ENCODE measurements at regions not wholly inside any gene's neighbourhood (a gene's known extent, or its start where the extent isn't known, plus 50 kb on each side); places are given as distances from the start of the nearest gene placed in this dataset.

- Histone ChIP-seq H3K27ac (ENCODE audit: low read depth, low read length) (no peak overlapping the region), H2AFZ (ENCODE audit: low read depth, low read length, poor library complexity, severe bottlenecking) (no peak overlapping the region), H3K9me3 (ENCODE audit: control insufficient read depth in 1 of 2, insufficient read depth in 1 of 2, low read depth in 1 of 2, low read length in 2 of 2) (no peaks in the 10 kb centered on the region), H3K27me3 (ENCODE audit: insufficient read depth, low read length) (no peaks in the 10 kb centered on the region), H3K9ac (ENCODE audit: low read length) (no peak overlapping the region), H3K9me2 (ENCODE audit: insufficient read depth) (no peaks in the 10 kb centered on the region), H4K20me1 (ENCODE audit: insufficient read depth) (no peaks in the 10 kb centered on the region), H3K4me1 (ENCODE audit: control insufficient read depth in 1 of 2, insufficient read depth in 2 of 2, low read length in 2 of 2) (no peaks in the 10 kb centered on the region), H3K4me2 (ENCODE audit: low read length) (no peak overlapping the region), H3K36me3 (ENCODE audit: control insufficient read depth in 1 of 2, insufficient read depth in 2 of 2, low read length in 2 of 2) (no peaks in the 10 kb centered on the region), H3K79me2 (ENCODE audit: insufficient read depth, low read length) (no peaks in the 10 kb centered on the region), H3K4me3 (replicated peaks in 1 of 2; ENCODE audit: low read depth in 1 of 2, low read length in 2 of 2) (no peak overlapping the region)
- intact Hi-C loops (cut with micrococcal nuclease), result no loop called here
- CTCF ChIA-PET, result no interaction called here
- RAD21 ChIA-PET (ENCODE audit: low non-redundant PET in 1 of 2, low total read pairs in 2 of 2, uncharacterized antibody in 2 of 2, unreplicated experiment in 2 of 2), result no interaction called here
- no peak for DNase-seq (ENCODE audit: low read depth, low spot score)
- POLR2A ChIA-PET, result no interaction called here
- ATAC-seq, result no peak
- BruUV-seq (replicated peaks), result no TSS peak
- TF ChIP-seq POLR2AphosphoS5 (IDR thresholded peaks at IDR 0.05; ENCODE audit: low read depth, low read length) (no peak), FOSL1 (IDR thresholded peaks at IDR 0.05; ENCODE audit: low read depth) (no peak), SP1 (IDR thresholded peaks at IDR 0.05; ENCODE audit: low read depth) (no peak), TCF7L2 (IDR thresholded peaks at IDR 0.05; ENCODE audit: borderline replicate concordance, extremely low read depth, insufficient read depth, insufficient read length) (no peak)
Observed at GRCh38 chrX:34521563-34521962, 135.5 kb downstream of the TMEM47 start.

GRCh38 chrX:34509394-34509793 lies 147.7 kb downstream of the TMEM47 start:
- POLR2A ChIA-PET, result no interaction called here
- Histone ChIP-seq H3K79me2 (ENCODE audit: insufficient read depth, low read length) (no peaks in the 10 kb centered on the region), H3K9me3 (ENCODE audit: control insufficient read depth in 1 of 2, insufficient read depth in 1 of 2, low read depth in 1 of 2, low read length in 2 of 2) (no peaks in the 10 kb centered on the region), H3K9ac (ENCODE audit: low read length) (no peak overlapping the region), H3K27me3 (ENCODE audit: insufficient read depth, low read length) (no peaks in the 10 kb centered on the region), H3K4me2 (ENCODE audit: low read length) (no peak overlapping the region), H4K20me1 (ENCODE audit: insufficient read depth) (no peaks in the 10 kb centered on the region), H3K4me1 (ENCODE audit: control insufficient read depth in 1 of 2, insufficient read depth in 2 of 2, low read length in 2 of 2) (no peaks in the 10 kb centered on the region), H2AFZ (ENCODE audit: low read depth, low read length, poor library complexity, severe bottlenecking) (no peak overlapping the region), H3K27ac (ENCODE audit: low read depth, low read length) (no peak overlapping the region), H3K4me3 (replicated peaks in 1 of 2; ENCODE audit: low read depth in 1 of 2, low read length in 2 of 2) (no peak overlapping the region), H3K36me3 (ENCODE audit: control insufficient read depth in 1 of 2, insufficient read depth in 2 of 2, low read length in 2 of 2) (no peaks in the 10 kb centered on the region), H3K9me2 (ENCODE audit: insufficient read depth) (no peaks in the 10 kb centered on the region)
- no peak for DNase-seq (ENCODE audit: low read depth, low spot score)
- intact Hi-C loops (cut with micrococcal nuclease), result no loop called here
- TF ChIP-seq MAX (IDR thresholded peaks at IDR 0.05) (no peak), RAD21 (IDR thresholded peaks at IDR 0.05; ENCODE audit: low read depth) (no peak), CBX3 (IDR thresholded peaks at IDR 0.05; ENCODE audit: low read depth) (no peak), FOSL1 (IDR thresholded peaks at IDR 0.05; ENCODE audit: low read depth) (no peak), EZH2phosphoT487 (IDR thresholded peaks at IDR 0.05; ENCODE audit: borderline replicate concordance) (no peak), TCF7L2 (IDR thresholded peaks at IDR 0.05; ENCODE audit: borderline replicate concordance, extremely low read depth, insufficient read depth, insufficient read length) (no peak), CEBPB (IDR thresholded peaks at IDR 0.05; ENCODE audit: low read depth) (no peak), POLR2AphosphoS5 (IDR thresholded peaks at IDR 0.05; ENCODE audit: low read depth, low read length) (no peak), ATF3 (IDR thresholded peaks at IDR 0.05) (no peak), SP1 (IDR thresholded peaks at IDR 0.05; ENCODE audit: low read depth) (no peak), EGR1 (IDR thresholded peaks at IDR 0.05; ENCODE audit: low read depth) (no peak), SRF (IDR thresholded peaks at IDR 0.05; ENCODE audit: low read depth) (no peak), ELF1 (IDR thresholded peaks at IDR 0.05; ENCODE audit: borderline replicate concordance, low read depth) (no peak), POLR2A (IDR thresholded peaks at IDR 0.05; ENCODE audit: borderline replicate concordance, extremely low read depth, insufficient read depth, insufficient read length) (no peak), JUND (IDR thresholded peaks at IDR 0.05) (no peak), ZFX (IDR thresholded peaks at IDR 0.05) (no peak), SIN3A (IDR thresholded peaks at IDR 0.05; ENCODE audit: low read depth) (no peak), YY1 (IDR thresholded peaks at IDR 0.05; ENCODE audit: extremely low read depth, insufficient replicate concordance, low read depth, low read length) (no peak), EZH2 (IDR thresholded peaks at IDR 0.05) (no peak), ZNF274 (IDR thresholded peaks at IDR 0.05; ENCODE audit: low read depth, low read length) (no peak)
- CTCF ChIA-PET, result no interaction called here
- RAD21 ChIA-PET (ENCODE audit: low non-redundant PET in 1 of 2, low total read pairs in 2 of 2, uncharacterized antibody in 2 of 2, unreplicated experiment in 2 of 2), result no interaction called here
- BruUV-seq (replicated peaks), result no TSS peak
- ATAC-seq, result no peak

All from HCT116 (cell line).